GM19240 (cell line): ENCODE measurements at regions not wholly inside any gene's neighbourhood (a gene's known extent, or its start where the extent isn't known, plus 50 kb on each side); places are given as distances from the start of the nearest gene placed in this dataset.
"Not testable (repeated sequence)": the region's sequence is repeated elsewhere in the genome, so short reads cannot be mapped to it uniquely, and the experiment has no call there.

Experiments used
- DNase-seq: peaks from one replicate; pipeline ENCODE4 v3.0.0; 2011; ENCODE audit warnings: low spot score; ENCODE audit not compliant: insufficient read length

GRCh38 chr12:91690531-91690930 lies 455.1 kb downstream of the BTG1 start:
- DNase-seq, result no peak

GRCh38 chr12:91687052-91688017 lies 458.3 kb downstream of the BTG1 start:
- DNase-seq, result no peak

- no peak for DNase-seq
These were observed 459.7 kb downstream of the BTG1 start for GRCh38 chr12:91685917-91686316.

- DNase-seq, result no peak
These were observed 463.9 kb downstream of the BTG1 start for GRCh38 chr12:91681751-91682150.

GRCh38 chr12:91680864-91681263 lies 464.8 kb downstream of the BTG1 start:
- DNase-seq, result no peak

GRCh38 chr12:91677556-91677955 lies 468.1 kb downstream of the BTG1 start:
- no peak for DNase-seq

GRCh38 chr12:91675401-91675800 lies 470.2 kb downstream of the BTG1 start:
- DNase-seq, result no peak

- no peak for DNase-seq
These were observed 473.5 kb downstream of the BTG1 start for GRCh38 chr12:91672130-91672529.

- no peak for DNase-seq
These were observed 478.0 kb downstream of the BTG1 start for GRCh38 chr12:91667694-91668093.

- DNase-seq, result no peak
These were observed 481.1 kb upstream of the DCN start for GRCh38 chr12:91663744-91664143.

GRCh38 chr12:91663310-91663709 lies 480.7 kb upstream of the DCN start:
- DNase-seq, result no peak

- no peak for DNase-seq
These were observed 479.4 kb upstream of the DCN start for GRCh38 chr12:91662021-91662420.

- no peak for DNase-seq
These were observed 474.4 kb upstream of the DCN start for GRCh38 chr12:91657032-91657431.

GRCh38 chr12:91655966-91656365 lies 473.3 kb upstream of the DCN start:
- no peak for DNase-seq

- DNase-seq, result no peak
These were observed 471.5 kb upstream of the DCN start for GRCh38 chr12:91654087-91654486.

- no peak for DNase-seq
These were observed 469.1 kb upstream of the DCN start for GRCh38 chr12:91651728-91652127.

GRCh38 chr12:91643763-91644162 lies 461.1 kb upstream of the DCN start:
- DNase-seq, result no peak

- no peak for DNase-seq
These were observed 457.4 kb upstream of the DCN start for GRCh38 chr12:91640021-91640420.

- DNase-seq, result no peak
These were observed 456.7 kb upstream of the DCN start for GRCh38 chr12:91639327-91639726.

GRCh38 chr12:91637789-91638624 lies 455.4 kb upstream of the DCN start:
- no peak for DNase-seq

GRCh38 chr12:91636721-91637120 lies 454.1 kb upstream of the DCN start:
- DNase-seq, result no peak

- DNase-seq, result not testable (repeated sequence)
These were observed 451.7 kb upstream of the DCN start for GRCh38 chr12:91634386-91634713.
